AG09309 (cell line): ENCODE measurements at regions not wholly inside any gene's neighbourhood (a gene's known extent, or its start where the extent isn't known, plus 50 kb on each side); places are given as distances from the start of the nearest gene placed in this dataset.

ENCODE experiments used
- DNase-seq: peaks from one replicate; pipeline ENCODE4 v3.0.0-alpha.2; 2010; ENCODE audit warnings: low read depth
- H3K4me3 ChIP-seq: 2 replicates; pipeline ENCODE4 v1.5.1; 2011; ENCODE audit warnings: mild to moderate bottlenecking, low read depth, low read length, moderate library complexity; ENCODE audit not compliant: control insufficient read depth
- CTCF ChIP-seq: IDR thresholded peaks from 2 replicates; pipeline ENCODE4 v1.5.1; 2011; ENCODE audit warnings: mild to moderate bottlenecking, low read depth, low read length, inconsistent platforms; ENCODE audit not compliant: insufficient read depth, control insufficient read depth; ENCODE audit errors: missing control alignments

- H3K4me3 ChIP-seq, result no peak overlapping the region
- TF ChIP-seq CTCF, result no peak
- peak; percentile 77 for DNase-seq
Measured at GRCh38 chr13:109297628-109298027, 488.8 kb downstream of the IRS2 start.

GRCh38 chr13:109293166-109293565 is 493.2 kb downstream of the IRS2 start:
- H3K4me3 ChIP-seq, result no peak overlapping the region
- no peak for TF ChIP-seq CTCF
- no peak for DNase-seq

GRCh38 chr13:109288151-109288709 is 498.2 kb downstream of the IRS2 start:
- H3K4me3 ChIP-seq, result no peak overlapping the region
- no peak for TF ChIP-seq CTCF
- no peak for DNase-seq

GRCh38 chr13:109287553-109287952 is 498.8 kb downstream of the IRS2 start:
- H3K4me3 ChIP-seq, result no peak overlapping the region
- TF ChIP-seq CTCF, result no peak
- no peak for DNase-seq

GRCh38 chr13:109285586-109285985 is 500.8 kb downstream of the IRS2 start:
- no peak overlapping the region for H3K4me3 ChIP-seq
- no peak for TF ChIP-seq CTCF
- DNase-seq, result no peak

- no peak overlapping the region for H3K4me3 ChIP-seq
- TF ChIP-seq CTCF, result no peak
- DNase-seq, result no peak
Measured at GRCh38 chr13:109281903-109282635, 504.3 kb downstream of the IRS2 start.
